ENCODE measurements at regions not wholly inside any gene's neighbourhood (a gene's known extent, or its start where the extent isn't known, plus 50 kb on each side); places are given as distances from the start of the nearest gene placed in this dataset.

DNA sequence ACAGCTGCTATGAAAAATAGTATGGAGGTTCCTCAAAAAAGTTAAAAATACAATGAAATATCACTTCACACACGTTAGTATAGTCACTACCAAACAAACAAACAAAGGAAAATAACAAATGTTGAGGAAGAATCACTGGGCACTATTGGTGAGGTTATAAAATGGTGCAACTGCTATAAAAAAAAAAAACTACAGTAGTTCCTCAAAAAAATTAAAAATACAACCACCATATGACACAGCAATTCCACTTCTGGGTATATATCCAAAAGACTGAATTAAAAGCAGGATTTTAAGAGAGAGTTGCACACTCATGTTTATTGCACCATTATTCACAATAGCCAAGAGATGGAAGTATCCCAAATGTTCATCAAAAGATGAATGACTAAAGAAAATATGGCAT is 80.9 kb upstream of the POU3F3 start:
- Histone ChIP-seq H3K36me3 (no peaks in the 10 kb centered on the region), H3F3A (ENCODE audit: low read depth) (no peaks in the 10 kb centered on the region), H3K4me3 (no peak overlapping the region), H3K4me2 (no peak overlapping the region), H3K9ac (no peak overlapping the region), H4K20me1 (ENCODE audit: low read depth) (no peaks in the 10 kb centered on the region), H3K27me3 (no peaks in the 10 kb centered on the region), H3K9me3 (ENCODE audit: low read depth) (no peaks in the 10 kb centered on the region), H3K4me1 (peaks cover 6% of the 10 kb centered on the region), H3K79me2 (ENCODE audit: low read depth) (no peaks in the 10 kb centered on the region), H2AFZ (replicated peaks) (no peak overlapping the region), H3K27ac (no peak overlapping the region)
- no peak for DNase-seq (ENCODE audit: low spot score)
- H3K27ac Mint-ChIP-seq = no peak overlapping the region
- H3K4me3 Mint-ChIP-seq = no peak overlapping the region
- no peaks in the 10 kb centered on the region for H3K36me3 Mint-ChIP-seq
- peaks cover 25% of the 10 kb centered on the region for H3K9me3 Mint-ChIP-seq
- peaks cover 3% of the 10 kb centered on the region for H3K27me3 Mint-ChIP-seq (ENCODE audit: insufficient read depth, low read depth)
- TF ChIP-seq, protein P1, sequence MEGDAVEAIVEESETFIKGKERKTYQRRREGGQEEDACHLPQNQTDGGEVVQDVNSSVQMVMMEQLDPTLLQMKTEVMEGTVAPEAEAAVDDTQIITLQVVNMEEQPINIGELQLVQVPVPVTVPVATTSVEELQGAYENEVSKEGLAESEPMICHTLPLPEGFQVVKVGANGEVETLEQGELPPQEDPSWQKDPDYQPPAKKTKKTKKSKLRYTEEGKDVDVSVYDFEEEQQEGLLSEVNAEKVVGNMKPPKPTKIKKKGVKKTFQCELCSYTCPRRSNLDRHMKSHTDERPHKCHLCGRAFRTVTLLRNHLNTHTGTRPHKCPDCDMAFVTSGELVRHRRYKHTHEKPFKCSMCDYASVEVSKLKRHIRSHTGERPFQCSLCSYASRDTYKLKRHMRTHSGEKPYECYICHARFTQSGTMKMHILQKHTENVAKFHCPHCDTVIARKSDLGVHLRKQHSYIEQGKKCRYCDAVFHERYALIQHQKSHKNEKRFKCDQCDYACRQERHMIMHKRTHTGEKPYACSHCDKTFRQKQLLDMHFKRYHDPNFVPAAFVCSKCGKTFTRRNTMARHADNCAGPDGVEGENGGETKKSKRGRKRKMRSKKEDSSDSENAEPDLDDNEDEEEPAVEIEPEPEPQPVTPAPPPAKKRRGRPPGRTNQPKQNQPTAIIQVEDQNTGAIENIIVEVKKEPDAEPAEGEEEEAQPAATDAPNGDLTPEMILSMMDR (IDR thresholded peaks at IDR 0.05) = no peak
- no peak for TF ChIP-seq EZH2 (IDR thresholded peaks at IDR 0.05)
- TF ChIP-seq EZH2phosphoT487 (IDR thresholded peaks at IDR 0.05) = no peak
- peaks cover 18% of the 10 kb centered on the region for H3K4me1 Mint-ChIP-seq

- Histone ChIP-seq H3K79me2 (ENCODE audit: low read depth) (no peaks in the 10 kb centered on the region), H3K27me3 (no peaks in the 10 kb centered on the region), H4K20me1 (ENCODE audit: low read depth) (no peaks in the 10 kb centered on the region), H2AFZ (replicated peaks) (no peak overlapping the region), H3K27ac (no peak overlapping the region), H3K4me1 (peaks cover 6% of the 10 kb centered on the region), H3K4me2 (no peak overlapping the region), H3K9me3 (ENCODE audit: low read depth) (no peaks in the 10 kb centered on the region), H3K36me3 (no peaks in the 10 kb centered on the region), H3F3A (ENCODE audit: low read depth) (no peaks in the 10 kb centered on the region), H3K9ac (no peak overlapping the region), H3K4me3 (no peak overlapping the region)
- H3K27ac Mint-ChIP-seq = no peak overlapping the region
- H3K4me1 Mint-ChIP-seq = peaks cover 11% of the 10 kb centered on the region
- no peak for DNase-seq (ENCODE audit: low spot score)
- no peaks in the 10 kb centered on the region for H3K36me3 Mint-ChIP-seq
- H3K4me3 Mint-ChIP-seq = no peak overlapping the region
- peaks cover 3% of the 10 kb centered on the region for H3K27me3 Mint-ChIP-seq (ENCODE audit: insufficient read depth, low read depth)
- TF ChIP-seq EZH2 (IDR thresholded peaks at IDR 0.05) (no peak), EZH2phosphoT487 (IDR thresholded peaks at IDR 0.05) (no peak)
- TF ChIP-seq, protein P1 (IDR thresholded peaks at IDR 0.05) = no peak
- peaks cover 18% of the 10 kb centered on the region for H3K9me3 Mint-ChIP-seq
These were observed 79.3 kb upstream of the POU3F3 start for GRCh38 chr2:104774631-104775030.

DNA sequence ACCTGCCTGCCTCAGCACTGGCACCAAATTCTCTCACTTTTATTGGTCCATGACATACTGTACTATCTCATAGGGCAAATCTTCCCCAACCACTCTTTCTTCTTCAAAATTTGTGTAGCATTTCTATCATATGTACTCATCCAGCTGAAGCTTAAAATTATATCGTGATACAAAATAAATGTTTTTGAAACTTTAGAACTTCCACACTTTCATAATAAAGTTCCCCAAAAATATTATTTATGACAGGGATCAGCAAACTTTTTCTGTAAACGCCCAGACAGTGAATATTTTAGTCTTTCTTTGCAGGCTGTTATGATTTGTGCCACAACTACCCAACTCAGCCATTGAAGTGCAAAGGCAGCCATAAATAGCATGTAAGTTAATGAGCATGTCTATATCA is 76.2 kb upstream of the POU3F3 start:
- Histone ChIP-seq H3K79me2 (ENCODE audit: low read depth) (no peaks in the 10 kb centered on the region), H3K9ac (no peak overlapping the region), H3K36me3 (no peaks in the 10 kb centered on the region), H3K27ac (no peak overlapping the region), H3K4me2 (no peak overlapping the region), H4K20me1 (ENCODE audit: low read depth) (no peaks in the 10 kb centered on the region), H3K27me3 (no peaks in the 10 kb centered on the region), H3K9me3 (ENCODE audit: low read depth) (no peaks in the 10 kb centered on the region), H3K4me3 (no peak overlapping the region), H3F3A (ENCODE audit: low read depth) (no peaks in the 10 kb centered on the region), H3K4me1 (peaks cover 6% of the 10 kb centered on the region), H2AFZ (replicated peaks) (no peak overlapping the region)
- DNase-seq (ENCODE audit: low spot score) = no peak
- H3K27me3 Mint-ChIP-seq (ENCODE audit: insufficient read depth, low read depth) = peaks cover 2% of the 10 kb centered on the region
- H3K4me3 Mint-ChIP-seq = no peak overlapping the region
- H3K4me1 Mint-ChIP-seq = peaks cover 11% of the 10 kb centered on the region
- H3K9me3 Mint-ChIP-seq = peaks cover 10% of the 10 kb centered on the region
- TF ChIP-seq, protein P1 (IDR thresholded peaks at IDR 0.05) = no peak
- TF ChIP-seq EZH2phosphoT487 (IDR thresholded peaks at IDR 0.05) (no peak), EZH2 (IDR thresholded peaks at IDR 0.05) (no peak)
- no peaks in the 10 kb centered on the region for H3K36me3 Mint-ChIP-seq
- H3K27ac Mint-ChIP-seq = no peak overlapping the region

Data from neural progenitor cell (in vitro differentiated cells).